Mucosa of rectum (tissue), 2 donors: ENCODE measurements at regions not wholly inside any gene's neighbourhood (a gene's known extent, or its start where the extent isn't known, plus 50 kb on each side); places are given as distances from the start of the nearest gene placed in this dataset.

ENCODE experiments used
- H3K27ac ChIP-seq, 2 donors: one replicate each; pipeline ENCODE4 v1.7.0; 2013; ENCODE audit warnings: inconsistent platforms in 2 of 2, low read depth in 2 of 2, low read length in 2 of 2
- H3K27me3 ChIP-seq, 2 donors: one replicate each; pipeline ENCODE4 v1.7.0; 2013; ENCODE audit warnings: low read length in 2 of 2; ENCODE audit not compliant: control insufficient read depth in 2 of 2, insufficient read depth in 2 of 2
- H3K36me3 ChIP-seq, 2 donors: one replicate each; pipeline ENCODE4 v1.7.0; 2013; ENCODE audit warnings: low read length in 2 of 2; ENCODE audit not compliant: control insufficient read depth in 2 of 2, insufficient read depth in 2 of 2
- H3K4me1 ChIP-seq, 2 donors: one replicate each; pipeline ENCODE4 v1.7.0; 2013; ENCODE audit warnings: low read length in 2 of 2, mild to moderate bottlenecking in 1 of 2; ENCODE audit not compliant: control insufficient read depth in 2 of 2, insufficient read depth in 2 of 2
- H3K4me3 ChIP-seq, 2 donors: one replicate each; pipeline ENCODE4 v1.7.0; 2013; ENCODE audit warnings: low read length in 2 of 2
- H3K9ac ChIP-seq, 2 donors: one replicate each; pipeline ENCODE4 v1.7.0; 2013; ENCODE audit warnings: low read length in 2 of 2, low read depth in 1 of 2, mild to moderate bottlenecking in 1 of 2
- H3K9me3 ChIP-seq, 2 donors: one replicate each; pipeline ENCODE4 v1.7.0; 2013; ENCODE audit warnings: low read length in 2 of 2; ENCODE audit not compliant: control insufficient read depth in 2 of 2
- donor health status: healthy.
- donor health status: Normal muscosa, but diverticular disease.

DNA sequence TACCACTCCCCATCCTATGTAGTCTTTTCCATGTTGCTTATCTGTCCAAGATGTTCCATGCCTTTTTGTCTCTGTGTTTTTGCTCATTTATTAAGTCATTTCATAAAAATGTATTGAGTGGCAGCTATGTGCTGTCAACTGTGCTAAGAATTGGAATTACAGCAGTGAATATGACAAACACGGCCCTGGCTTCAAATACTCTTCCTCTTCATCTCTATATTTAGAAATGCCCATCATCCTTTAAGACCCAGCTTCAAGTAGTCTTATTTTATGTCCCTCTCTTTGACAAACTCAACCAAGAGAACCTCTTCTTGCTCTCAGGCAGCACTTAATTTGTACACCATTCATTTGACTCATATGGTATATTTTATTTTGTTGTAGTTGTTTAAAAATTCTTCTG lies 55.4 kb upstream of the AMOT start:
- H3K27ac ChIP-seq, result no peak overlapping the region
- H3K9ac ChIP-seq, result no peak overlapping the region
- H3K36me3 ChIP-seq, result no peaks in the 10 kb centered on the region
- no peaks in the 10 kb centered on the region for H3K9me3 ChIP-seq
- H3K4me3 ChIP-seq, result no peak overlapping the region
- no peaks in the 10 kb centered on the region for H3K4me1 ChIP-seq
- H3K27me3 ChIP-seq, result no peaks in the 10 kb centered on the region
